Esophagus muscularis mucosa (tissue), 3 donors: ENCODE measurements at regions not wholly inside any gene's neighbourhood (a gene's known extent, or its start where the extent isn't known, plus 50 kb on each side); places are given as distances from the start of the nearest gene placed in this dataset.

Experiments used
- CTCF ChIP-seq, 3 experiments: fragments of 200-600 bp in 2 of 3; fragments of 450-650 bp in 1 of 3; sonication (generic) in 2 of 3; IDR thresholded peaks; one replicate each; pipeline ENCODE4 v1.5.1; 2017 to 2019; ENCODE audit warnings: antibody characterized with exemption in 3 of 3, mild to moderate bottlenecking in 2 of 3, moderate library complexity in 1 of 3
- POLR2AphosphoS5 ChIP-seq, 2 donors: sonication (generic); formaldehyde crosslinking; IDR thresholded peaks; one replicate each; pipeline ENCODE4 v1.6.1; 2017; ENCODE audit warnings: antibody characterized with exemption in 2 of 2

GRCh38 chr16:85413691-85414663, 199.1 kb upstream of the GSE1 start:
- TF ChIP-seq CTCF (IDR thresholded peaks at IDR 0.05): no peak
- no peak for TF ChIP-seq POLR2AphosphoS5 (IDR thresholded peaks at IDR 0.05)
